NCI-H82 (cell line): ENCODE measurements at regions not wholly inside any gene's neighbourhood (a gene's known extent, or its start where the extent isn't known, plus 50 kb on each side); places are given as distances from the start of the nearest gene placed in this dataset.
A peak's percentile ranks its signal among the peaks of the same experiment; 100 is the strongest.
"Not testable (repeated sequence)": the region's sequence is repeated elsewhere in the genome, so short reads cannot be mapped to it uniquely, and the experiment has no call there.

Source experiments
- DNase-seq: peaks from one replicate; lab custom pipeline; 2025; lab: John Stamatoyannopoulos, UW

- DNase-seq = no peak
Observed at GRCh38 chr11:44361813-44362212, 51.9 kb upstream of the ALX4 start.

DNA sequence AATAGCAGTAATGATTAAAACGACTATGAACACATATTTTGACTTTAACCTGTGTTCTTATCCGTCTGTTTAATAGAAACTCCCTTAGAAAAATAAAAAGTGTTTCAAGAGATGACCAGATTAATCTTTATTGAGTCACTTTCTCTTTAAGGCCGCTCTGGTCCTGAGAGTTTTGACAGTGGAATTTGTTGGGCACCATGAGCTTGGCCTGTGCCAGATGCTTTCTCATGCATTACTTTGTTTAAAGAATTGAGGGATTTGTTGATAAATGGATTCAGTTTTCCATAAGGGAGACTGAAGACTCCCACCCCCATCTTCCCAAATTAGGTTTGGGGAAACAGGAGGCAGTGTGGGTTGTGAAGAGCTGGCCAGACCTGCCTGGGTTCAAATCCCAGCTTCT lies 53.2 kb upstream of the ALX4 start:
- DNase-seq = no peak

- DNase-seq = no peak
Observed at GRCh38 chr11:44364596-44364995, 54.7 kb upstream of the ALX4 start.

GRCh38 chr11:44365616-44366015 lies 55.7 kb upstream of the ALX4 start:
- no peak for DNase-seq

GRCh38 chr11:44366026-44366425 lies 56.1 kb upstream of the ALX4 start:
- DNase-seq = no peak

DNA sequence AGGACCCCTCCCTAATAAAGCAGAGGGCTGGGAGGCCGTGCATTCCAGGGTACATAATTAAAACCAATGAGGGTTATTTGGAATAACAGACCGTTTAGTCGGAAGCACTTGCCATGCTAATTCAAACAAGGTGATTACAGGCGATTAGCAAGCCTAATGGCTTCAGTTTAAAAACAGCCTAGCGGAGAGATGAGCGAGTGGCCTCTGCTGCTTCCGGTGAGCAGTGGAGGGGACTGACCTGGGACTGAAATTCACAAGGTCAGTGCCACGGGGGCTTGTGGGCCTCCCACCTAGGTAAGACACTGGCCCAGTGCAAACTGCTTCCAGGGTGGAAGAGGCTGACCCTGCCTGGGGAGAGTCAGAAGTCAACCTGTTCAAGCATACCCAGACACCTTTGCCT lies 56.8 kb upstream of the ALX4 start:
- peak; percentile 70 for DNase-seq

DNA sequence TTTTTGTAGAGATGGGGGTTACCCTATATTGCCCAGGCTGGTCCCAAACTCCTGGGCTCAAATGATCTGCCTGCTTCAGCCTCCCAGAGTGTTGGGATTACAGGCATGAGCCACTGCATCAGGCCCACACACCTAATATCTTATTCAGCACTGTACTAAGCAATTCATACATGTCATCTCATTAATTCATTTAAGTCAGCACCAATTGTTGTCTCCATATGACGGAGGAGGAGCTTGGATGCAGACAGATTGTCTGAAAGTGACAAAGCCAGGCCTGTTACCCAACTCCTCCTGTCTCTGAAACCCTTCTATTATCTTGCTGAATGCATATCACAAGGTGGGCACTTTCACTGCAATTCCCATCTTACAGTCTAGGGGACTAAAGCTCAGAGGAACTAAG lies 57.5 kb upstream of the ALX4 start:
- peak; percentile 78 for DNase-seq

DNA sequence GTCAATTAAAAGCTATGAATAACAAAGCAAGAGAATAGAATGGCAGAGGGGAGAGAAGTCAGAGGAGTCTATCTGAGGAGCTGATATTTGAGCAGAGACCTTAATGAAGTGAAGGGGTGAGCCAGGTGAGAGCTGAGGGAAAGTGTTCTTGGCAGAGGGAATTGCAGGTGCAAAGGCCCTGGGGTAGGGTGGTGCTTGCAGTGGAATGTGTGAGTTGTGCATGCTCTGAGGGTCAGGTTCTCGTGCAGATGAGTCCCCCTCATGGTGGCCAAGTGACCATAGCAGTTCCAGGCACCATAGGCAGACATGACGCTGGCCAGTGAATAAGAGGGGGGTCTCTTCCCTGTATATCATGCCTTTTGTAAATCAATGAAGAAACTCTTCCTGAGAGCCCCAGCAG lies 58.9 kb upstream of the ALX4 start:
- DNase-seq = no peak

DNA sequence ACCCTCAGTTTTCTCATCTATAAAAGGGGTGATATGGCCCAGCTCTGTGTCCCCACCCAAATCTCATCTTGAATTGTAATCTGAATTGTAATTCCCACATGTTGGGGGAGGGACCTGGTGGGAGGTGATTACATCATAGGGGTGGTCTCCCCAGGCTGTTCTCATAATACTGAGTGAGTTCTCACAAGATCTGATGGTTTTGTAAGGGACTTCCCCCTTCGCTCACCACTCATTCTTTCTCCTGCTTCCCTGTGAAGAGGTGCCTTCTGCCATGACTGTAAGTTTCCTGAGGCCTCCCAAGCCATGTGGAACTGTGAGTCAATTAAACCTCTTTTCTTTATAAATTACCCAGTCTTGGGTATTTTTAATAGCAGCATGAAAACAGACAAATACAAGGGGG lies 61.1 kb upstream of the ALX4 start:
- DNase-seq = not testable (repeated sequence)

DNA sequence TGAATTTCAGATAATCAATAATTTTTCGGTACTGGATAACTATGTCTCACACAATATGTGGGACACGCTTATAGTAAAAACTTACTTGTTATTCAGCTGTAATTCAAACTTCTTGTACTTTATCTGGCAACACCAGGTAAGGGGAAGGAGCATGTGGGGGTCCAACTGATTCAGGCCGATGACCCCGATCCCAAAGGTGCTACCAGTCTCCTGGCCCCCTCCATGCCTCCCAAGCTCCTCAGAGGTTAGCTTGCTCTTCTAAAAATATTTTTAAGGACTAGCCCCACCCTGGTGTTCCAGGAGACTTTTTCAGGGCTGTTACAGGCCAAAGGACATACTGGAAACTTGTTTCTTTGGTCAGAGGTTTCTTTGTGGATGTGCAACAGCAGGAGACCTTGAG lies 61.8 kb upstream of the ALX4 start:
- no peak for DNase-seq

DNA sequence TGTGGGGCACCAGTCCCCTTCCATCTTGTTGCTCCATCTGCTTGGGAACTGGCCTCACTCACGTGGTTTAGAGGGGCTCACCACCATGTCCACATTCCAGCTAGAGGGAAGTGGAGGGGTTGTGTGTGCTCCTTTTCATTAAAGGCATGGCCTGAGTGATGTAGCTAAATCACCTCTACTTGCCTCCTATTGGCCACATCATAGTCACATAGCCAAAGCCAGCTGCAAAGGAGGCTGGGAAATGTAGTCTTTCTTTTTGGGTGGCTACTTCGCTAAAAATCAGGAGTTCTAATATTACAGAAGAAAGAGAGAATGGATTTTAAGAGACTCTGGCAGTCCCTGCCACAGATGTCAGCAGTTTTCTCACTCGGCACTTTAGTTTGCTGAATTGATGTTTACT lies 63.0 kb upstream of the ALX4 start:
- DNase-seq = no peak

- no peak for DNase-seq
Observed at GRCh38 chr11:44374001-44374400, 64.1 kb upstream of the ALX4 start.

- no peak for DNase-seq
Observed at GRCh38 chr11:44376423-44376822, 66.5 kb upstream of the ALX4 start.

DNA sequence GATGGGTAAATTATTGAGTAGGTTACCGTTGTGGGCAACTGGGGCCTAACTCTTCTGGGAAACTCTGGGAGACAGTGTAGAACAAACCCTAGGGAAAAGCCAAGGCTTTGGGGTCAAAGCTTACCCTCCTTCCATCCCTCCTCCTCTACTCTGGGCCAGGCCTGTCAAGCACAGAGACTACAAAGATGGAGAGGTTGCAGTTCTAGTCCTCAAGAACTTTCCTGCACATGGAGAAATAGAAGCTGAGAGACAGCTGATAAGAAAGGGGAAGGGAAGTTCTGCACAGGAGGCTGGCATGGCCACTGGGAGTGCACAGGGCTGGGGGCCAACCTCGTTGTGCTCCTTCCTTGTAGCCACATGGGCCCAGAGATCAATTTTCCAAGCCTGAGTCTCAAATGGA lies 67.2 kb upstream of the ALX4 start:
- DNase-seq = no peak

DNA sequence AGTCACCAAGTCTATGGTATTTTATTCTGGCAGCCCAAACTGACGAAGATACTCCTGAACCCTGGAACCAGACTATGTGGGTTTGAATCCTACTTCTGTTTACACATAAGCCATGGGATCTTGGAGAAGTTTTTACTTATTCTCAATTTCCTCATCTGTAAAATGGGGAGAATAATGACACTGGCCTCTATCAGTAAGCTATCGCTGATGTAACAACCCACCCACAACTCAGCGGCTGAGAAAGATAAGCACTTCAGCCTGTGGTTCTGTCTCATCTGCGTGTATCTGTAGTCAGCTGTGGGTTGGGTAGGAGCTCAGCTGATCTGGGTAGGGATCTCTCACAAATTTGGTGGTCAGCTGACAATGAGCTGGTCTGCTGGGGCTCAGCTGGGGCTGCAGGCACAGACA lies 68.0 kb upstream of the ALX4 start:
- no peak for DNase-seq

DNA sequence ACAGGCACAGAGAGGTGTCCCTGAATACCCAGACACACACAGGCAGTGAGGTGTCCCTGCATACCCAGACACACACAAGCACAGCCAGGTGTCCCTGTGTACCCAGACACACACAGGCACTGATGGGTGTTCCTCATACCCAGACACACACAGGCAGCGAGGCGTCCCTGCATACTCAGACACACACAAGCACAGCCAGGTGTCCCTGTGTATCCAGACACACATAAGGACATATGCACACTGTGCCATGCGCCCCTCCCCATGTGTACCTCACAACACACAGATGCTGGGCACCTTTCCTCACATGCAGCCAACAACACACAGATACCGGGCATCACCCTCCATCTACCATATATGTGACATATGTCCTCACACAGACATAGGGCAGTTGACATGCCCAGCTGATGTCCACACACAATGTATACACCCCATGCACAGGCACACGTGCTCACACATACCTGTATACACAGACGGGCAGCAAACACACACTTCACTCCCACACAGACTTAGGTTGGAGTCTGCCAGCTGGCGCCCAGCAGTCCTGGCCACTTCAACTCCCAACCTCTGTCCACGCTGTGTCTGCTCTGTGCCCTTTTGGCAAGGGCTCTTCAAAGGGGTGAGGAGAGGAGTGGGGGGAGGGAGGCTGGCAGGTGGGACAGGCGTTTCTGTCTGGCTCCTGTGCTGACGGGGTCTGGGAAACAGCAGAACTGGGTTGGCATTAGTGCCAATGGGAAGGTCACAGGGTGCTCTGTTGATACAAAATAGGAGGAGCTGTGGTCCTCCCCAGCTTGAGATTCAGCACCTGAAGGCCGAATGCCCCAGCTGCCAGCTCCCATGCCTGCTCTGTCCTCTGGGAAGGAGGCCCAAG lies 69.4 kb upstream of the ALX4 start:
- DNase-seq = no peak

DNA sequence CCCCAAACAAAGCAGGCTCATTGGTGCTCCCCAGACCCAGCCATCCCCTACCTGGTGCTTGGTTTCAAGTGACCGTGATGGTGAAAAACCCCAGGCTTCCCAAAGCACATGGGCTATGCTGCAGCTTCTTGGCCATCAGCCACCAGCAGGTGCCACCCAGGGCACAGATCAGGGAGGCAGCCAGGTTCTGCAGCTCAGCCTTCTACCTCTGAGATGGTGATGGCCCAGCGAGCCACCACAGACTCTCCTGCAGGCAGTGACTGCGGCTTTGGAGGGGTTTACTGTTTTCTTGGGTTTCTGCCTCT lies 70.0 kb upstream of the ALX4 start:
- DNase-seq = no peak

DNA sequence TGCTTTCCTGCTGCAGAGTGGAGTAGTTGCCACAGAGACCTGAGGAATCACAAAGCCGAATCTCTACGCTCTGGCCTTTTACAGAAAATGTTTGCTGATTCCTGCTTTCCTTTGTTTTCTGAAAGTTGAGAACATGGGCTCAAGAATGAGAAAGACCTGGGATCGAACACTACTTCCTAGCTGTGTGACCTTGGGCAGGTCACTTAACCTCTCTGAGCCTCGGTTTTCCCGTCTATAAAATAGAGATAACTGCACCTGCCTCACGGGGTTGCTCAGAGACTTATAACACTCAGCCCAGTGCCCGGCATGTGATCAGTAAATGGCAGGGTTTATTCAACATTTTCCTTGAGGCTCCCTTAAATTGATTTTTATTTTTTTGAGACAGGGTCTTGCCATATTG lies 70.9 kb upstream of the ALX4 start:
- no peak for DNase-seq

GRCh38 chr11:44381261-44381660 lies 71.3 kb upstream of the ALX4 start:
- no peak for DNase-seq

DNA sequence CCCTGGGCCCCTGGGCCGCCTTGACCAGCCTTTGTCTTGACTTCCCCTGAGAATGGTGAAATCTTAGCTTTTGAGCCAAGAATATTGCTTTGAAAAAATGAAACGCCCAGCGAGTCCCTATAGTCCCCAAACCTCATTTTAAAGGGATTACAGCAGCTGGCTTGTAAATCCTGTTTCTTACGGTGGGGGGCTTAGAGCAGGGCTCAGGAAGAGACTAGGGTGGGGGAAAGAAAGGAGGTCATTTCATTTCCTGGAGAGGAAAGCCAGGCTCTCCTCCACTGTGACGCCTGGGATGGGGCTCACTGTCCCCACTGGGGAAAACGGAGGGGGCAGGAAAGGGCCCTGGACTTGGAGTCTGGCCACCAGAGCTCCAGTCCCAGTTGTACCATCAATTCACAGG lies 72.2 kb upstream of the ALX4 start:
- DNase-seq = peak; percentile 86

- peak; percentile 60 for DNase-seq
Observed at GRCh38 chr11:44382656-44383240, 72.8 kb upstream of the ALX4 start.

DNA sequence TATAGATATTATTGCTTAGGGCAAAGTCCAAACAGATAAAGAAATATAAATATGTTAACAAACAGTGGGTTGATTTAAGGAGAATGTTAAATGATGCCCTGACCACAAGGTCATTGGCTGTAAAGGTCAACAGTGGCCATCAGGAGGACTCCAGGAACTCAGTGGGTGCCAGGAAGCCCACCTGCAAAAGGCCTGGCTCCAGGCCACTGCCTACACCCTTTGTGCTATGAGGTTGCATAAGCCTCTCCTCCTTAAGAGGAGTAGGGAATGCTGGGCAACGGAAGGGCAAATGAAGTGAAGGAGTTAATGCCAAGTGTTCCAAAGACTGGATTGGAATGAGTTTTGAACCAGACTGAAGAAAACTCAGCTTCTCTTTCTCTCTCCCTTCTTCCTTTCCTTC lies 73.3 kb upstream of the ALX4 start:
- DNase-seq = no peak

GRCh38 chr11:44387415-44387814 lies 77.5 kb upstream of the ALX4 start:
- no peak for DNase-seq

GRCh38 chr11:44387825-44388224 lies 77.9 kb upstream of the ALX4 start:
- DNase-seq = no peak
